Endothelial cell (in vitro differentiated cells): ENCODE measurements at regions not wholly inside any gene's neighbourhood (a gene's known extent, or its start where the extent isn't known, plus 50 kb on each side); places are given as distances from the start of the nearest gene placed in this dataset.

ENCODE experiments used
- DNase-seq: peaks from one replicate; pipeline ENCODE4 v3.0.0; 2021; ENCODE audit warnings: low spot score
- H3K27ac Mint-ChIP-seq: one replicate; pipeline ENCODE4 v1.8.0; 2021; ENCODE audit warnings: mixed read lengths, inconsistent platforms; ENCODE audit not compliant: unreplicated experiment
- H3K27me3 Mint-ChIP-seq: one replicate; pipeline ENCODE4 v1.8.0; 2021; ENCODE audit warnings: mild to moderate bottlenecking, moderate library complexity, mixed read lengths, inconsistent platforms; ENCODE audit not compliant: unreplicated experiment
- H3K36me3 Mint-ChIP-seq: one replicate; pipeline ENCODE4 v1.8.0; 2021; ENCODE audit warnings: mild to moderate bottlenecking, low read depth, mixed read lengths, inconsistent platforms; ENCODE audit not compliant: unreplicated experiment
- H3K4me1 Mint-ChIP-seq: one replicate; pipeline ENCODE4 v1.8.0; 2021; ENCODE audit warnings: mild to moderate bottlenecking, mixed read lengths, inconsistent platforms; ENCODE audit not compliant: unreplicated experiment
- H3K4me3 Mint-ChIP-seq: one replicate; pipeline ENCODE4 v1.8.0; 2021; ENCODE audit warnings: mild to moderate bottlenecking, mixed read lengths, inconsistent platforms; ENCODE audit not compliant: unreplicated experiment
- H3K9me3 Mint-ChIP-seq: one replicate; pipeline ENCODE4 v1.8.0; 2021; ENCODE audit warnings: mixed read lengths, inconsistent platforms; ENCODE audit not compliant: unreplicated experiment
- CTCF ChIP-seq: fragments of 200-600 bp; sonication (generic); IDR thresholded peaks from one replicate; pipeline ENCODE4 v1.5.0; 2021; ENCODE audit warnings: antibody characterized with exemption; ENCODE audit not compliant: unreplicated experiment

- no peaks in the 10 kb centered on the region for H3K4me1 Mint-ChIP-seq
- no peaks in the 10 kb centered on the region for H3K9me3 Mint-ChIP-seq
- H3K27ac Mint-ChIP-seq = no peak overlapping the region
- no peak overlapping the region for H3K4me3 Mint-ChIP-seq
- peaks cover 5% of the 10 kb centered on the region for H3K27me3 Mint-ChIP-seq
- no peak for DNase-seq
- H3K36me3 Mint-ChIP-seq = no peaks in the 10 kb centered on the region
- TF ChIP-seq CTCF = no peak
Measured at GRCh38 chr2:81196383-81196851, 891.9 kb upstream of the LRRTM1 start.

- peaks cover 5% of the 10 kb centered on the region for H3K27me3 Mint-ChIP-seq
- H3K9me3 Mint-ChIP-seq = no peaks in the 10 kb centered on the region
- H3K27ac Mint-ChIP-seq = no peak overlapping the region
- H3K36me3 Mint-ChIP-seq = no peaks in the 10 kb centered on the region
- TF ChIP-seq CTCF = no peak
- no peak overlapping the region for H3K4me3 Mint-ChIP-seq
- H3K4me1 Mint-ChIP-seq = no peaks in the 10 kb centered on the region
- no peak for DNase-seq
Measured at GRCh38 chr2:81195774-81196382, 891.3 kb upstream of the LRRTM1 start.

- DNase-seq = no peak
- no peaks in the 10 kb centered on the region for H3K36me3 Mint-ChIP-seq
- no peak overlapping the region for H3K27ac Mint-ChIP-seq
- no peaks in the 10 kb centered on the region for H3K9me3 Mint-ChIP-seq
- H3K4me1 Mint-ChIP-seq = no peaks in the 10 kb centered on the region
- H3K27me3 Mint-ChIP-seq = peaks cover 5% of the 10 kb centered on the region
- TF ChIP-seq CTCF = no peak
- no peak overlapping the region for H3K4me3 Mint-ChIP-seq
Measured at GRCh38 chr2:81195017-81195773, 890.6 kb upstream of the LRRTM1 start.

GRCh38 chr2:81194581-81194980 is 890.0 kb upstream of the LRRTM1 start:
- no peak for TF ChIP-seq CTCF
- no peak for DNase-seq
- peaks cover 5% of the 10 kb centered on the region for H3K27me3 Mint-ChIP-seq
- H3K36me3 Mint-ChIP-seq = no peaks in the 10 kb centered on the region
- no peaks in the 10 kb centered on the region for H3K4me1 Mint-ChIP-seq
- no peak overlapping the region for H3K4me3 Mint-ChIP-seq
- no peaks in the 10 kb centered on the region for H3K9me3 Mint-ChIP-seq
- H3K27ac Mint-ChIP-seq = no peak overlapping the region

- Mint-ChIP-seq H3K27me3 (peaks cover 5% of the 10 kb centered on the region), H3K4me1 (no peaks in the 10 kb centered on the region), H3K36me3 (no peaks in the 10 kb centered on the region), H3K27ac (no peak overlapping the region), H3K9me3 (no peaks in the 10 kb centered on the region), H3K4me3 (no peak overlapping the region)
- no peak for DNase-seq
- TF ChIP-seq CTCF = no peak
Measured at GRCh38 chr2:81194176-81194575, 889.6 kb upstream of the LRRTM1 start.
